ENCODE measurements at regions not wholly inside any gene's neighbourhood (a gene's known extent, or its start where the extent isn't known, plus 50 kb on each side); places are given as distances from the start of the nearest gene placed in this dataset.

- no peak for TF ChIP-seq CTCF (IDR thresholded peaks at IDR 0.05)
Measured at GRCh38 chr3:116834816-116835215, 125.2 kb downstream of the TUSC7 start.

GRCh38 chr3:116835658-116836057 is 126.1 kb downstream of the TUSC7 start:
- TF ChIP-seq CTCF (IDR thresholded peaks at IDR 0.05), result no peak

GRCh38 chr3:116836286-116836685 is 126.7 kb downstream of the TUSC7 start:
- no peak for TF ChIP-seq CTCF (IDR thresholded peaks at IDR 0.05)

GRCh38 chr3:116837483-116837882 is 127.9 kb downstream of the TUSC7 start:
- no peak for TF ChIP-seq CTCF (IDR thresholded peaks at IDR 0.05)

GRCh38 chr3:116841003-116841735 is 131.6 kb downstream of the TUSC7 start:
- TF ChIP-seq CTCF (IDR thresholded peaks at IDR 0.05), result no peak

GRCh38 chr3:116842254-116842957 is 132.8 kb downstream of the TUSC7 start:
- TF ChIP-seq CTCF (IDR thresholded peaks at IDR 0.05), result no peak

GRCh38 chr3:116848248-116848829 is 138.8 kb downstream of the TUSC7 start:
- no peak for TF ChIP-seq CTCF (IDR thresholded peaks at IDR 0.05)

Data from LNCAP (cell line).